HL-60/S4 treated with phorbol 12-myristate 13-acetate at 8.2 ng/mL for 4 days and 3 days (cell line): ENCODE measurements at regions not wholly inside any gene's neighbourhood (a gene's known extent, or its start where the extent isn't known, plus 50 kb on each side); places are given as distances from the start of the nearest gene placed in this dataset.

Experiments
- in situ Hi-C: fragments of 300-500 bp; cut with MboI; formaldehyde crosslinking; loops from 2 replicates; pipeline ENCODE4 v1.15.0; 2022; ENCODE audit warnings: low sequenced_read_pairs

DNA sequence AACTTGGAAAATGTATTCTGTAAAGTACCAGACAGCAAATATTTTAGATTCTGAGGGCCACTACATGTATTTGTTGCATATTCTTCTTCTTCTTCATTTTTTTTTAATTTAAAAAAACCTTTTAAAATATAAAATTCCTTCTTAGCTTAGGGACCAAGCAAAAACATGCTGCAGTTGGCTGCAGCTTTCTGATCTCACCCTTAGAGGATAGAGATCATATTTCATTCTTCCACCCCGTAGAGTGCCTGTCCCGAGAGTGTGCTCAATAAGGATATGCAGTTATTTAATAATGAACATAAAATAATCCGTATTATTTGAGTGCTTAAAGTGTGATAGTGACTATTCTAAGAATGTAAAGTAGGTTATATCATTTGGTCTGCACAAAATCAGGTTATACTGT lies 204.2 kb upstream of the CD180 start:
- in situ Hi-C loops, result no loop called here

- in situ Hi-C loops, result no loop called here
These were observed 199.3 kb upstream of the CD180 start for GRCh38 chr5:67395790-67396418.

DNA sequence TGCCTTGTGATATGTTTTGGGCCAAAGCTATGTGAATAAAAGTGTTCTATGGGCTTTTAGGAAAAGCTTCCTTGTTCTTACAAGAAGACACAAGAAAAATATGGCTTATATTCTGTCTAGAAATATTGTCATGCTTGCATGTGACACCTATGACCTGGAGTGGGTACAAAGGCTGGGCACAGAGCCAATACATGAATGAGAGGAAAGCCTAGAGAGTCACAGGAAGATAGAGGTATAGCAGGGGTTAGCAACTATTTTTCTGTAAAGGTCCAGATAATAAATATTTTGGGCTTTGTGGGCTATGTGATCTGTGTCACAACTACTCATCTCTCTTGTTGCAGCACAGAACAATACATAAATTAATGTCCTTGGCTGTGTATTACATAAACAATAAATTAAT lies 196.6 kb upstream of the CD180 start:
- in situ Hi-C loops, result no loop called here

- in situ Hi-C loops, result no loop called here
These were observed 194.3 kb upstream of the CD180 start for GRCh38 chr5:67390935-67391334.

- in situ Hi-C loops, result no loop called here
These were observed 186.9 kb upstream of the CD180 start for GRCh38 chr5:67383451-67383850.

DNA sequence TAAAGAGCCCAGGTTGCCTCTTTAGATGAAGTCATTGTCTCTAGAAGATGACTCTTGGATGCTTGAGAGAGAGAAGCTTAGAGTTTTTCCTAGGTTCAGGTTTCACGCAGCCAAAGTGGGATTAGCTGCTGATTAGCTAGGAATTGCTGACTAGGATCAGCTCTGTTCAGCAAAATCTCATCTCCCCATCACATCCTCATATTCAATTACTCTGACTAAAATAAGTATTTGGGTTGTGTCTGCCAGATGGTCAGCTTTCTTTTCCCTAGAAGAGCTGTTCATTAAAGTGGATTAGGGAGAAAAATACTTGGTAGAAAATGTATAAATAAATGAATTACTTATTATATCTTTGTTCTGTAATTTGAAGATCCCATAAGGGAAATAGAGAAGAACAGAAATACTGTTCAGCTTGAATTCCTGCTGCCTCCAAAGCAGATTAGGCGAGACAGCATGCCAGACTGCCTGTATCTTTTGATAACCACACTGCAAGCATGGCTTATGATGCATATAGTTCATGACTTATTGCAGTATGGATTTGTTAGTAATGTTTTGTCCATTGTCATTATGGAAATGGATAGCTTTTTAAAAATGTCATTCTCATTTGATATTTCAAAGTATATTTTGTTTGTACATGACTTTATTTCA lies 184.8 kb upstream of the CD180 start:
- in situ Hi-C loops, result no loop called here

DNA sequence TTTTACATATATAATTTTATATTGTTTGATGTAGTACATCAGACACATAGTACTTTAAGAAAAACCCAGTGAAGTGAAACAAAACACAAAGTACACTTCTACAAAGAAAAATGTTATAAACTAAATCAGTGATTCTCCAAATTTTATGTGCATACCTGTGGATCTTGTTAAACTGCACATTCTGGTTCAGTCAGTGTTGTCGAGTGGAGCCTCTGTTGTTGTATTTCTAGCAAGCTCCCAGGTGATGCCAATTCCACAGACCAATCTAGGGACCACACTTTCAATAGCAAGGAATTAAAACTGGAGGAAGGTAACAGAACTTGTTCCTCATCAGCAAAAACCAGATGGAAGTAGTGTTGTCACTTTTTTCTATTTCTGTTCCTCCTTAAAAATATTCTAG lies 183.8 kb upstream of the CD180 start:
- in situ Hi-C loops, result no loop called here

GRCh38 chr5:67379753-67380152 lies 183.2 kb upstream of the CD180 start:
- in situ Hi-C loops, result no loop called here

DNA sequence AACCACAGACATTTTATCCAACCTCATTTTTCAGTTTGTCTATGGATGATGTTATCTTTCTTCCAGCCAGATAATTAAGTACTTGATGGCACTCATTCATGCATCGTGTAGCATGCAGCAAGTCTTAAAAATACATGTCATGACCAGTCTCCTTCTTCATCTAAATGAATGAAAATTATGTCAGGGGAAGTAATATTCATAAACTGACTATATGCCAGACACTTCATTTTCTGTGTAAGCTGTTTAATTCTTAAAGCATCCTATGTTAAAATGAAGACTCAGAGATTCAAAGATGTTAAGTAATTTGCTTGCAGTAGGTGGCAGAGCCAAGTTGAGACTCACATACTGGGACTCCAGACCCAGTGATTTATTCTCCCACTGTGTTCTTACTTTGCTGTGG lies 181.7 kb upstream of the CD180 start:
- in situ Hi-C loops, result no loop called here

DNA sequence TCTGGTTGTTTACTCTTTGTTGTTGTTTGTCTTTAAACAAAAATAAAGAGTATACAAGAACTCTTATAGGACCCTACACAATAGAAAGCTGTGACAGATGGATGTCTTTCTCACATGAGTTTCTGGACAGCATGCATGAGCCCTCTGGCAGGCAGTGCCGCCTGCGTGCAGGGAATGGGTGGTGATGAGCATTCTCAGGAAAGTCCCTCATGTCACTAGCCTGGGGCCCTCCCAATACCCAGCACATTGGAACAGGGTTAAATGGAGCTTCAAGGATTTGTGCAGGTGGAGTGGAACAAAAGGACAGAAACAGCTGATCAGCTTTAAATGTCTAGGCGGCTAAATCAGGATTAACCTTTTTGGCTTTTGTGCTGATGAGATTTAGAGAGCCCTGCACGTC lies 181.0 kb upstream of the CD180 start:
- in situ Hi-C loops, result no loop called here

DNA sequence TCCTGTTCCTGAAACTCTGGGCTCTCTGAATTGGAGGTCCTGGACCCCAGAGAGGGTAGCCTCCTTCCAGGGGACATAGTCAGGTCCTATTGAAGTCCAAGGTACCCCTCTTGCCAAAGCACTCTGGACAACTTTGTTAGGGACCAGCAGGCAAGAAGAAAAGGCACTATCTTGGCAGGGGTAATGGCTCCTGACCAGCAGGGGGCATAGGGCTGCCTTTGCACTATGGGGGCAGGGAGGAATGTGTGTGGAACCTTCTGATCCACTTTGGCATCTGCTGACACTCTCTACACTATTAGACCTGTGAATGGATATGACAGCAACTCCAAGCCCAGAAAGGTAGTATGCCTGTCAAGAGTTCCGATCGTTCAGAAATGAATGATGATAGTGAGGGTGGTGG lies 179.0 kb upstream of the CD180 start:
- in situ Hi-C loops, result no loop called here

- in situ Hi-C loops, result no loop called here
These were observed 177.8 kb upstream of the CD180 start for GRCh38 chr5:67374378-67374777.

DNA sequence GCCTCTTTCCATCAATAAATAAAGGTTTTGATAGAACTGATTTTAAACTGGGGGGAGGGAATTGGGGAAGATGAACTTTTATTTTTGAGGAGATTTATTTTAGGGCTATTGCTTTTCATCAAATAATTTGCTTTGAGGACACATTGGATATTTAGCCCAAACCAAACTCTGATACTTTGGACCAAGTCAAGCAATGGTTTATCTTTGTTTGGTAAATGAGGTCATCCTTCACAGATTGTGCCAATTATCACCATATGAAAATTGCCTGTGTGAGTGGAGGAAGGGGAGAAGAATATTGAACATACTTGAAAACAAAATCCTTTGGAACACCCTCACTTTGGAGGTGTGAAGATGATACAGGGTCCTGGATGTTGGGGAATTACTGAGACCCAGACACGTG lies 176.9 kb upstream of the CD180 start:
- in situ Hi-C loops, result no loop called here

DNA sequence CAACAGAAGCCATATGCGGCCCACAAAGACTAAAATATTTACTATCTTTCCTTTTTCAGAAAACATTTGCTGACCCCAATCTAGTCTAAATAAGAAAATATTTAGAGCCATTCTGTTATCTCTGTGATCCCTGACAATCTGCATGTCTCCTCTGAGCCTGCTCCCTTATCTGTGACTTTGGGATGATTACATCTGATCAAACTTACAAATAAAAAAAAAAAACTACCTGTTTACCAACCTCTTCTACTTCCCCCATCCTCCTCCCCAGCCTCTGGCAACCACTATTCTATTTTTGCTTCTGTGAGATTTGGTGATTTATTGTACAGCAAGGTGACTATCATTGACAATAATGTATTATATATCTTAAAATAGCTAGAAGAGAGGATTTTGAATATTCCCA lies 176.3 kb upstream of the CD180 start:
- in situ Hi-C loops, result no loop called here

- in situ Hi-C loops, result no loop called here
These were observed 175.3 kb upstream of the CD180 start for GRCh38 chr5:67371924-67372323.

GRCh38 chr5:67366691-67367395 lies 170.2 kb upstream of the CD180 start:
- in situ Hi-C loops, result no loop called here

GRCh38 chr5:67366276-67366675 lies 169.7 kb upstream of the CD180 start:
- in situ Hi-C loops, result no loop called here

- in situ Hi-C loops, result no loop called here
These were observed 167.9 kb upstream of the CD180 start for GRCh38 chr5:67364381-67364970.

GRCh38 chr5:67363963-67364362 lies 167.4 kb upstream of the CD180 start:
- in situ Hi-C loops, result no loop called here

DNA sequence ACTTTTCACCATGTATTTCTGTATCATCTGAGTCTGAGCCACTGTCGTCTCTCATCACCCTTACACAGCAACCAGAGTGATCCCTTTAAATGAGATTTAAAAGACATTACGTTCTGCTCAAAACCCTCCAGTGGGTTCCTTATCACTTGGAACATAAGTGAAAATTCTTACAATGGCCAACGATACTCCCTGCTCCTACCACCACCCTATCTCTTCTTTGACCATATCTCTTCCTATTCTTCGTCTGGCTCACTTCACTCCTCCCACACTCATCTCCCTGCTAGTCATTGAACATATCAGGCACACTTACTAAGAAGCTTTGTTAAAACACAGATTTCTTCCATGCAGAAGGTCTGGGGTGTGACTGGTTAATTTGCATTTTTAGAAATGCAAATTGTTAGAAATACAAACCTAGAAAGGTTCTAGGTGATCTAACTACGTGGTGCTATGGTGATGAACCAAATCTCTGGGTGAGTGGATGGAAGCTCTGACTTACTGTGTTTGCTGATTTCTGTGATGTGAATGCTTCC lies 166.6 kb upstream of the CD180 start:
- in situ Hi-C loops, result no loop called here

GRCh38 chr5:67361932-67362729 lies 165.5 kb upstream of the CD180 start:
- in situ Hi-C loops, result no loop called here
